ENCODE measurements at regions not wholly inside any gene's neighbourhood (a gene's known extent, or its start where the extent isn't known, plus 50 kb on each side); places are given as distances from the start of the nearest gene placed in this dataset.

GRCh38 chr17:71453876-71454422 lies 666.9 kb upstream of the SOX9 start:
- TF ChIP-seq EP300 (IDR thresholded peaks at IDR 0.05; ENCODE audit: borderline replicate concordance) (no peak), CREB1 (IDR thresholded peaks at IDR 0.05; ENCODE audit: low read depth) (no peak), YY1 (IDR thresholded peaks at IDR 0.05; ENCODE audit: low read depth) (no peak), ZBTB7A (IDR thresholded peaks at IDR 0.05; ENCODE audit: low read depth) (no peak), TAF1 (IDR thresholded peaks at IDR 0.05; ENCODE audit: low read depth) (no peak), EGR1 (IDR thresholded peaks at IDR 0.05) (no peak), NFIC (IDR thresholded peaks at IDR 0.05) (no peak), MAX (IDR thresholded peaks at IDR 0.05) (no peak), FOXM1 (IDR thresholded peaks at IDR 0.05; ENCODE audit: borderline replicate concordance, low read depth) (no peak), RAD21 (IDR thresholded peaks at IDR 0.05; ENCODE audit: low read depth) (no peak)
